Putamen (tissue), 1 donor: ENCODE measurements at regions not wholly inside any gene's neighbourhood (a gene's known extent, or its start where the extent isn't known, plus 50 kb on each side); places are given as distances from the start of the nearest gene placed in this dataset.

Source experiments
- DNase-seq: peaks from one replicate; pipeline ENCODE4 v3.0.0-alpha.2; 2016; ENCODE audit warnings: low spot score

DNA sequence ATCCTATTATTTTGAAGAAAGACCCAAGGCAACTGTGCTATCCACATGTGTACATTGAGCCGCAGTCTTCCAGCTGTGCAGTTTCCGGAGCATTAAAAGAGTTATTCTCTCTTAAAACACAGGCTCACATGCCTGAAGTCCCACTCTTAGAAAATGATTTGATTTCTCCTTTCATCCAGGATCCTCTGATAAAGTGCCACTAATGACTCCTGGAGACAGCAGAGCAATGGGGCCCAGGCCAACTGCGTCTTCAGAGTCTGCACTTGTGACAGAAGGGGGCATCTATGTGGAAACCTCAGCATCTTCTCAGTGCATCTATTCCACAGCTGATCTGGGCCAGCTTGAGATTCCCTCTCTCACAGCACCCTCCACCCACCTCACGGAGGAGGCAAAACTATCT lies 482.1 kb upstream of the AKR1E2 start:
- DNase-seq = no peak

DNA sequence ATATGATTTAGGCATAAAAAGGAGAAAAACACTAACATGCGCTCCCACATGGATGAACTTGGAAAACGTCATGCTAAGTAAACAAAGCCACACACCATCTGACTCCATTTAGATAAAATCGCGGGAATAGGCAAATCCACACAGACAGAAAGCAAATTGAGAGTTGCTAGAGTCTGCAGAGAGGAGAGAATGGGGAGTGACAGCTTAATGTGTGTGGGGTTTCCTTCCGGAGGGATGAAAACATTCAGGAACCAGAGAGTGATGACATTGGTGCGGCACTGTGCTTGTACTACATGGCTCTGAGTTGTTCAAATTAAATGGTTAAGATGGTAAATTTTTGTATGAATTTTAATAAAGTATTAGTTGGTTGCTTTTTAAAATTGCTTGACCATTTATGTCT lies 482.9 kb upstream of the AKR1E2 start:
- no peak for DNase-seq

DNA sequence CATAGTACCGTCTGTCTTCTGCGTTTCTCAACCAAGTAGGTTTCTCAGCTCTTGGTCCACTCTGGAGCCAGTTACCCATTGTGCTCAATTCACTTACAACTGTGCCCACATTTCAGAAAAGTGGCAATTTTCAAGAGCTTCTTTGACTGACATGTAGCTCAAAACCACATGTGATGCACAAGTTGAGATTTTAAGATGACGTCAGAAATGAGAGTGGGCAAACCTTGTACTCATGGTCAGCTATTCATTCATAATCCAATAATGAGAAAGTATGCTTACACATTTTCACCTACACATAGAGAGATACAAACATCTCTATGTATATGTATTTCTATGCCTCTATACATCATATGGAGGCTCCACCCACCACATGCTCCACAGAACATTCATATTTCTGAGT lies 487.2 kb upstream of the AKR1E2 start:
- no peak for DNase-seq

DNA sequence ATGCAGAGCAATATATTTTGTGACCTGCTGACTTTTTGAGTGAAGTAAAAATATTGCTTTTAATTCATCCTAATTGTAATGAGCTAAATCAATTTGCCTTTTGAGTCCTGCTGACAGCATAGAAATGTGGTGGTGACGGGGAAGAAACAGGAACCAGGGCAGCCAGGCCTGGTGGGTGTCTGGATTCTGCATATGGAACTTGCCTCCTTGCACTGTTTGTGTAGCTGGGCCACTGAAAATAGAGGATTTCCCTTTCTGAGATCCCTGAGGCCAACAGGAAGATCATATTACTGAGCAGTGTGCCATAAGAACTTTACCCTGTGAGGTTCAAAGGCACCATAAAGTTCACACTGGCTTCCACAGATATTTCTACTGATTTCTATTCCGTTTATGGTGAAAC lies 488.4 kb upstream of the AKR1E2 start:
- DNase-seq = no peak

DNA sequence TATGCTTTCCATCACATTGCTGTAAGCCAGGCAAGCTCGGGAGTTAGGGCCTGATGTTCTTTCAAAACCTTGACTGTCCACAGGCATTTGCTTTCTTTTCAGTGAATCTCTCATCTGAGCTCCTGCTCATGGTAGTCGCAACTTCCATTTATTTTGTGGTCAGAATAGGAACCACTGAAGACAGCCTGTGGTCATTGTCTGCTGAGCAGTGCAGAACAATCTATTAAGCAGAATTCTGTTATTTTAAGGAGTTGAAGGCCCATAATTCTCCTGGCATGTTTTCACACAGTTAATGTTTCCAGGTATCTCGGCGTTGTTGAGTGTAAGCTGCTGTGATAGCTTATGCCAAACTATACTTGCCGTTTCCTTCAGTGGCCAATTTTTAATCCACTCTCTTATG lies 491.1 kb upstream of the AKR1E2 start:
- DNase-seq = no peak

DNA sequence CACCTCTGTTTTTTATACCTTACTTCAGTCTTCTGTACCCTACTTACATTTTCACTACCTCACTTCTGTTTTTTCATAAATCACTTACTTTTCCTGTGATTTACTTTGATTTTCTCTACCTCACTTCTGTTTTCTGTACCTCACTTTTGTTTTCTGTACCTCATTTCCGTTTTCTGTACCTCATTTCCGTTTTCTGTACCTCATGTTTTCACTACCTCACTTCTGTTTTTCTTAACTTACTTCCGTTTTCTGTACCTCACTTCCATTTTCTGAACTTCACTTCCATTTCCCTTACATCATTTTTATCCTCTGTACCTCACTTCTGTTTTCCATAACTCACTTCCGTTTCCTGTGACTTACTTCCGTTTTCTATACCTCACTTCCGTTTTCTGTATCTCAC lies 492.0 kb upstream of the AKR1E2 start:
- no peak for DNase-seq

DNA sequence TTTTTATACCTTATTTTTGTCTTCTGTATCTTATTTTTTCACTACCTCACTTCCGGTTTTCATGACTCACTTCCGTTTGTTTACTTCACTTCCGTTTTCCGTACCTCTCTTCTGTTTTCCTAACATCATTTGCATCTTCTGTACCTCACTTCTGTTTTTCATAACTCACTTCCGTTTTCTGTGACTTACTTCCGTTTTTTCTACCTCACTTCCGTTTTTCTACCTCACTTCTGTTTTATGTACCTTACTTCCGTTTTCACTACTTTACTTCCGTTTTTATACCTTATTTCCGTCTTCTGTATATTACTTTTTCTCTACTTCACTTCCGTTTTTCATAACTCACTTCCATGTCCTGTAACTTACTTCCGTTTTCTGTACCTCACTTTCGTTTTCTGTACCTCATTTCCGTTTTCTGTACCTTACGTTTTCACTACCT lies 492.5 kb upstream of the AKR1E2 start:
- DNase-seq = no peak

DNA sequence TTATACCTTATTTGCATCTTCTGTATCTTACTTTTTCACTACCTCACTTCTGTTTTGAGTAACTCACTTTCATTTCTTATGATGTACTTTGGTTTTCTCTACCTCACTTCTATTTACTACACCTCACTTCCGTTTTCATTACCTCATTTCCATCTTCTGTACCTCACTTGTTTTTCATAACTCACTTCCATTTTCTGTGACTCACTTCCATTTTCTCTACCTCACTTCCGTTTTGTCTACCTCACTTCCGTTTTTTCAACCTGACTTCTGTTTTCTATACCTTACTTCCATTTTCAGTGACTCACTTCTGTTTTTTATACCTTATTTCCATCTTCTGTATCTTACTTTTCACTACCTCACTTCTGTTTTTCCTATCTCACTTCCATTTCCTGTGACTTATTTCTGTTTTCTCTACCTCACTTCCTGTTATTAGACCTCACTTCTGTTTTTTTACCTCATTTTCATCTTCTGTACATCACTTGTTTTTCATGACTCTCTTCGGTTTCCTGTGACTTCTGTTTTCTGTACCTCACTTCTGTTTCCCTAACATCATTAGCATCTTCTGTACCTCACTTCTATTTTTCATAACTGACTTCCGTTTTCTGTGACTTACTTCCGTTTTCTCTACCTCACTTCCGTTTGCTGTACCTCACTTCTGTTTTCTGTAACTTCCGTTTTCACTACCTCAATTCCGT lies 493.1 kb upstream of the AKR1E2 start:
- no peak for DNase-seq

DNA sequence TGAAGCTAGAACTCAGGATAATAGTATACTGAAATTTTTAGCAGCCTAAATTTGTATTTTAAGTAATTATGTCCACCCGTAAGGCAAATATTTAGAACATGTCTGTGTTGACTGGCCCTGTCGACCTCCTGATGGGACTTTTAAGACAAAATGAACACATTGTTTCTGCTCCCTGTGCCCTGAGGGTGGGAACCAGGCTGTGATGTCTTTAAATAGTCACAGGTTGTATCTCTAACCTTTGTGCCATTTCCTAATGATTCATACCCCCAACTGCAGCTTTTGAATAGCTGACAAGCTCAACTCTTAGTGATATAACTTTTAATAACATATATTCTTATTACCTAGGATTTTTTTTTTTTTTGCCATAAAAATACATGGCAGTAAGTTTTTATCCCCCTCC lies 494.9 kb upstream of the AKR1E2 start:
- DNase-seq = no peak

DNA sequence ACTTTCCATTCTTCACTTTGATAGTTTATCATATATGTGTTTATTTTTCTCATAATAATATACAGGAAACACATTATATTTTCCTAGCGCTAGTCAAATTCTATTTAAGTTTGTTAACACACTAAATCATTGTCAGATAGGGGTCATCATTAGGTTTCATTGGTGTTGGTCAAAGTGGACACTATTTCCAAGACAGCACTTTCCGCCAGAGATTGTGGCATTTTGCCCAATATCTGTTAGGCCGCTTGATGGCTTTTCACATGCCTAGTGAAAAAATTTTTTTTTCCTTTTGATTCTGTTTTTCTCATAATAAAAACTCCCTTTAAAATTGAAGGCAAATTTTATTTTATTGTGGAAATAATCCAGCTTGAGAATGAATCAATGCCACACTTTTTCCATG lies 495.4 kb upstream of the AKR1E2 start:
- DNase-seq = no peak

DNA sequence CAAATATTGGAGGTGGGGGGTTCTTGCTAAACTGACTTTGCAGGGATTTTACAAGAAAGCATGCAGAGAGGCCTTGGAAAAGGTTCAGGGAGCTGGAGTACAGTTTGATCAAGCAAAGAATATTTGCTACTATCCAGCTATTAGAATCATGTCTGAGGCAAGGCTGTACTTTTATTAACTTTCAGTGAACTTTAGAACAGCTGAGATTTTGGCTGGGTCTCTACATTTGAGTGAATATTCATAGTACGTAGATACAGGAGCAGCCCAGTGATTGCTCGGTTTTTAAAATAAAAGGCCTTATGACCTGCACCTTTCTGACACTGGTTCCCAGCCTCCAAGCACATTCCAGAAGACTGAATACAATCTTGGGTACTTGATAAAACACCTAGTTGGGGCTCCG lies 496.8 kb upstream of the AKR1E2 start:
- no peak for DNase-seq

DNA sequence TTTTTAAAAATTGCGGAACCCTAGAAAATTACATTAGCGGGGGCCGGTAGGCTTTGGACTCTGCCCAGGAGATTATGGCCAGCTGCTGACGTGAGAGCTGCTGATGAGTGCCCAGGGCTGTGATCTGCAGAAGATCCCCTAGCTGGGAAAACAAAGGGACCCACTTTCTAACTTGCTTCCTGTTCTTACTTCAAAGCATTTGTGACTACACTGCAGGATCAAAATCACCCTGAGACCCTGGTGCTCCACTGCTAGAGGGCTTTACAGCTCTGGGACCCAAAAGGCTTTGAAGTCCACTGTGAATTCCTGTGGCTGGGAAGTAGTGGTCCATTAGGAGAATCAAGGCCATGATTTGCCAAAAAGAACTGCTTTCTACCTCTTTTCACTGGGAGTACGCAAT lies 499.4 kb upstream of the AKR1E2 start:
- DNase-seq = no peak

DNA sequence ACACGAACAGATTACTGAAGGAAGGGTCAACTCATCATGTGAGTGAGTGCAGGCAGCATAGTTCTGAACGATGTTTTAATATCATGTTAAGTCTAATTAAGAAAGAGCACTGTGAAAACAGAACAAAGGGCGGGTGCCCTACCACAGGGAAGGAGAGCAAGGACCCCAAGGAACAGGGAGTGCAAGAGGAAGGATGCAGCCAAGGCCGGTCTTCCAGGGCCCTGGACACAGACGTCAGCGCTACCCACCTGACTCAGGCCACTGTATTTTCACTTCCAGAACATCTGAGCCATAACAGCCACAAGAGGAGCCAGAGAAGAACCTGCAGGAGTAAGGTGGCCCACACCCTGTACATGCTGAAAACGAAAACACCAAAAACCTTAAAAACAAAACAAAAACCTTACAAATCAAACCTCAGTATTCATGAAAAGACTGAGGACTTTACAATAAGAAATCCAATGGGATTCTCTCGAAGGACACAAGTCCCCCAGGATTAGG lies 506.1 kb upstream of the AKR1E2 start:
- DNase-seq = no peak

DNA sequence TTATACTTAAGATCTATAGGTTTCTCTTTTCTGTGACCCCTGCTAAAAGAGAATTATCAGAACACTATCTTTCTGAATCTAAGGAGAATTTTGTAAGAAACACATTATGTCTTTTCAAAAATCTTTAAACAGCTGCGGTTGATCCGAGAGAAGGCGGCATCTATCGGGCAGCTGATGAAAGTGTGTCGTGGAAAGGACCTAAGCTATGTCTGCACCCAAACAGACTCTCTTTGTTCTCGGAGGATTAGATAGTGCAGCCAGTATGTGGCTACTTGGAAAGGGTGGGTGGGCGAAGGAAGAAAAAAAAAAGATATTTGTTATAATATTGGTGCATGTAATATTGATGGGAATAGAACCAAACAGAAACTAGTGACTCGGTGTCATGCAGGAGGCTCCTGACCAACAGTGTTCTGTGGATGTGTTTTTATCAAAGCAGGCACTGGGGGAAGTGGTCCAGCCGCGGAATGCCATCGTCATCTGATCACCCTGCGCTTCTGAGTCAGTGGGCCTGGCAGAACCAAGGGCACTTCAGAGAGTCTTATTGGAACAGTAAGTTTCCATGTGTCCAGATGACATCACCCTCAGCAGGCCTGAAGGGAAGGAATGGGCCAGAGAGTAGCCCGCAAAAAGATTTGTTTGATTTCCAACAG lies 509.7 kb upstream of the AKR1E2 start:
- peak; percentile 23 for DNase-seq

DNA sequence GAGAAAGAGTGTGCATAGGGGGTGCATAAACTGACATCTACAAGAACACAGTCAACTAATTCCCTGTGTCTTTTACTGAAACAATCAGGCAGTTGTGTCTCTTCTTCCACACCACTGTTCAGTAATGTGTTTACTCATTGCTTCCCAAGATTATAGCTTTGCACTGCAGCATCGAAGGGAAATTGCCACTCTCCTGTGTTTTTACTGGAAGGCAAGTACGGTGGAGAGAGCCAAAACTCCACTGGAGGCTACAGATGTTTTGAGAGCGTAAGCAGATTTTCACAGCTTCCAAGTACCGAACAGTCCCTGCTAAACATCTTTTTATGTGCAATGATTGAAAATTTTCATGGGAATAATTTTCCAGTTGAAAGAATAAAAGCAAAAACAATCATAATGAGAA lies 510.5 kb upstream of the AKR1E2 start:
- DNase-seq = peak; percentile 7

DNA sequence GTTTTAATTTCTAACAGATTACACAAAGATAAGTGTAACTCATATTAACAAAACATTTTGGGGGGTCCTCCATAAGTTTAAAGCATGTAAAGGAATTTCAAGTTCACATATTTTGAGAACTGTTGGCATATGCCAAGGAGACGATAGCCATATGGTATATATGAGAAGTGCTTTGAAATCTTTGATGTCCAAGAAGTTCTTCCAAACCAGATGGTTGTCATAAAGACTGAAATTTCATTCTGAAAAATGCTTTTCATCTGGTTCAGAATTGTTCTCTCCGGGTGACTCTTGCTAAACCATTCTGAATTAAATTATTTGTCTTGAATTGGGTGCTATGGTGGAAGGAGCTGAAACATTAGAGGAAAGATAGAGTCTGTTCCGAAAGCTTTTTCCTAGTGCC lies 513.0 kb upstream of the AKR1E2 start:
- DNase-seq = no peak

DNA sequence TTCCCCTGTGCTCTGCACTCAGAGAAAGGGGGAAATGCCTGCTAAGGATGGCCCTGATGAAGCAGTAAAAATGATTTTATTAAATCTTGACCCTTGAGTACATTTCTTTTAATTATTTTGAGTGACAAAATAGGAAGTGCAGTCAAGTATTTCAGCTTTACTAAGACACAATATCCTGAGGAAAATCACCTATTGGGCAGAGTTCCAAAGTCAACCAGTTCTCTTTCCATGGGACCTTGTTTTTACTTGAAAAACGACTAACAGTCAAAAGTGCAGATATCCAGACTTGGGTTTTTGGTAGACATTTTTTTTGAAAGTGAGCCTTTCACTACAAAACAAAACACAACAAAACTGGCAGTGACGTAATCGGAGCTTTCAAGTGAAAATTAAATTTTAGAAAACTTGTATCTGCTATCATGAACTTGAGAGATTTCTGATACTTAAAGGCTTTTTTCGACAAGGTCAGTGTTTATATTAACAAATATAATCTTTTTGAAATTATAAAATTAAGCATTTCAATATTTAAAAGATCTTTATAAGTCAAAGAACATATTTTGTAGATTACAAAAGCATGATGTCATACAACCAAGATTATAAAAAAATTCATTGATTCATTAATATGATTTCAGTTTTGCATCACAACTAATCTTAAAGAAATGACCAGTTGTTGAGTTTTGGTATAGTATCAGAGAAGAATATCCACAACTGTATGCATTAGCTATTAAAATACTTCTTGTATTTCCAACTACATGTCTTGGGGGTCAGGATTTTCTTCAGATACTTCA lies 513.8 kb upstream of the AKR1E2 start:
- no peak for DNase-seq

DNA sequence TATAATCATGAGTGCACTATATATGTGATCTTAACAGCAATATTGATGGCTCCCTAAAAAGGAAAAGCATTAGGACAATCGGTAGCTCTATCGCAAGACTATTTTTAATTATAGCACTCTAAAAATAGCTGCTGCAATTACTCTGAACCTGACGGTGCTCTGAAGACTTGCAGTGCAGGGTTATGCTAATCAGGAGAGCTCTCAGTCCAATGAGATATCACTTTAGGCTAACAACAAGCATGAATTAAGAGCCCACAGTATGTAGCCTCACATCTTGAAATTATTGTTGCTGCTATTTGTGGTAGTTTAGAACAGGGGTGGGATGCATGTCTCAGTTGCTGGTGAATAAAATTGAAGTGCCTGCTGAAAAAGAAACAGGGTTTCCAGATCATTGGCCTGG lies 515.8 kb upstream of the AKR1E2 start:
- no peak for DNase-seq

DNA sequence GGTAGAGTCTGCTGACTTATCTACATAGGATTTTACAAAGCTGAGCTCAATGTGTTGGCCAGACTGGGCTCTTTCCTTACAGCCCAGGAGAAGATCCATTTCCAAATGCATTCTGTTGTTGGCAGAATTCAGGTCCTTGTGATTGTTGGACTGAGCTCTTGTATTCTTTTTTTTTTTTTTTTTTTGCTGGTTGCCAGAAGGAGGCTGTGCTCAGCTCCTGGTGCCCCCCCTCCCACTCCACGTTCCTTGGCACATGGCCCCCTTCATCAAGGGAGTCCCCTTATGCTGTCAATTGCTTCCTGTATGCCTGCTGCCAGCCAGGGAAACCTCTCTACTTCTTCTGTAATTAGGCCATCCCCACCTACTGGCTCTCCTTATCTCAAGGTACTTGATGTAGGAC lies 518.1 kb upstream of the AKR1E2 start:
- DNase-seq = no peak

DNA sequence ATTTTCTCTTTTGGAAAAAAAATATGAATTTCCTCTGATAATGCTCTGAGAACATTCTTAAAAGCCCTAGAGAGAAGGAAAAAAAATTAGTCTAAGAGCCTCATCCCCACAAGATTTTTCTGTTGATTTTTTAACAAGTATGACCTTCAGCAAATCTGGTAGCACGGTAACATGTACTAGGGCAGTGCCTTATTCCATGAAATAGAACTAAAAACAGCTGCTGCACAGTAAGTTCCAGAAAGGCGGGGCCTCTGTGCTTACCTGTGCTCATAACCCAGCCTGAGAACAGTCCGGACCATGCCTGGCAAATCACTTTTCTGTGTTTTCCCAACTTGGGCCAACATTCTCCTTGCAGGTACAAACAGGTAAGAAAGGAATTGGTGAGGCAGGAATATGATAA lies 519.1 kb upstream of the AKR1E2 start:
- no peak for DNase-seq

DNA sequence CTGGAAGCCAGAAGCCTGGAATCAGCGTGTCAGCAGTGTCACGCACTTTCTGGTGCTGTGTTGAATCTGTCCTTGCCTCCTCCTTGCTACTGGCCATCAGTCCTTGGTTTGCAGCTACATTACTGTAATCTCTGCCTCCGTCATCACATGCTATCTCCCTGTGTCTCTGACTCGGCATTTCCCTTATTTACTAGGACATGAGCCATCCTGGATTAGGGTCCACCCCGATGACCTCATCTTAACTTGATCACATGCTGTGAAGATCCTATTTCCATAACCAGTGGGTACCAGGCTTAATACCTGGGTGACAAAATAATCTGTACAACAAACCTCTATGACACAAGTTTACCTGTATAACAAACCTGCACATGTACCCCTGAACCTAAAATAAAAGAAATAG lies 518.0 kb upstream of the KLF6 start:
- no peak for DNase-seq

DNA sequence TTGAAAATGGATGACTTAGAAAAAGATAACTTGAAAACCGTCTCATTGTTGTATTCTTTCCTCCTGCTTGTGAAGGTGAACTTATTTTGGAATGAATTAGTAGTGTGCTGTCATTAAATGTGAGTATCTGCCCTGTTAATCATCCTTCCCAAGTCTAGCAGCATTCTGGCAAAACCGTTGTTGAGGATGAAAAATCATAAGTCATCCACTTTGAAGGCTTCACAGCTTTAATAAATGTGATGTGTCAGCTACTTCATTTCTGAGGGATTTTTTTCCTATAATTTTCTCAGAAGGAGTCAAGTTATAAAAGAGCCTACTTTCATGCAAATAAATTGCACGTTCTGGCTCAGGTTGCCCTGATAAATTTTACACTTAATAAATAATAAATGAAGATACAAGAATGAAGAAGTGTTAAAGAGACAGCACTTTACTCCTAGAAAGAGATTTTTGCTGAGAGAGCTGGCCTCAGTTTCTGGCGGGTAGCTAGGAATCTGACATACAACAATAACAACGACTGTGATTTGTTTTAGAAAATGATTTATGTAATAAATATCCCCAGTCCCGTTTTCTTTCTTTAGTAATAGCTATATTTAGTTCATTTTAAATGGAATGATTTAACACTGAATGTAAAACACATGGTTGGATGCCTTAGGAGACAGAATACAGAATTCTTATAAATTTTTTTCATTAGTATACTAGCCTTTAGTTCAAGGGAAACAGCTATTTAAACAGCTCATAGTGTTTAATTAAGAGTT lies 516.5 kb upstream of the KLF6 start:
- DNase-seq = no peak
